ENCODE measurements at regions not wholly inside any gene's neighbourhood (a gene's known extent, or its start where the extent isn't known, plus 50 kb on each side); places are given as distances from the start of the nearest gene placed in this dataset.

GRCh38 chr13:56558698-56559320, 581.9 kb upstream of the PRR20A start:
- Histone ChIP-seq H3K27me3 (ENCODE audit: control insufficient read depth, insufficient read depth, low read length) (no peaks in the 10 kb centered on the region), H3K9me3 (ENCODE audit: control insufficient read depth, insufficient read depth, low read depth, low read length) (no peaks in the 10 kb centered on the region), H2AFZ (ENCODE audit: low read length) (no peak overlapping the region), H3K9ac (ENCODE audit: insufficient read depth, low read length) (no peak overlapping the region), H3K79me2 (ENCODE audit: control insufficient read depth, insufficient read depth, low read length) (no peaks in the 10 kb centered on the region), H3K4me3 (replicated peaks in 1 of 4; ENCODE audit: control extremely low read depth in 1 of 4, insufficient read depth in 1 of 4, low read depth in 3 of 4, low read length in 4 of 4) (no peak overlapping the region), H3K4me2 (ENCODE audit: extremely low read depth, insufficient read depth, low read length) (no peak overlapping the region), H3K36me3 (ENCODE audit: control insufficient read depth, insufficient read depth, low read length) (no peaks in the 10 kb centered on the region), H3K4me1 (ENCODE audit: control insufficient read depth, extremely low read depth, insufficient read depth, low read length) (no peaks in the 10 kb centered on the region), H3K27ac (ENCODE audit: insufficient read depth, low read length) (no peak overlapping the region), H4K20me1 (ENCODE audit: control insufficient read depth, extremely low read depth, insufficient read depth, low read length) (no peaks in the 10 kb centered on the region)
- TF ChIP-seq EZH2 (IDR thresholded peaks at IDR 0.05; ENCODE audit: low read length, missing control alignments) = no peak
- TF ChIP-seq CTCF (conservative IDR thresholded peaks at IDR 0.05 in 1 of 2, IDR thresholded peaks at IDR 0.05 in 1 of 2; ENCODE audit: low read depth in 1 of 2, low read length in 2 of 2) = no peak
- DNase-seq (ENCODE audit: low read depth in 2 of 2) = no peak

GRCh38 chr13:56561327-56561726, 579.4 kb upstream of the PRR20A start:
- no peak overlapping the region for H3K27ac ChIP-seq (ENCODE audit: insufficient read depth, low read length)

GRCh38 chr13:56563663-56564062, 577.1 kb upstream of the PRR20A start:
- no peak for TF ChIP-seq EZH2 (IDR thresholded peaks at IDR 0.05; ENCODE audit: low read length, missing control alignments)
- DNase-seq (ENCODE audit: low read depth in 2 of 2) = no peak
- H3K9ac ChIP-seq (ENCODE audit: insufficient read depth, low read length) = no peak overlapping the region

More at GRCh38 chr13:56561327-56561726, 579.4 kb upstream of the PRR20A start:
- Histone ChIP-seq H3K4me1 (ENCODE audit: control insufficient read depth, extremely low read depth, insufficient read depth, low read length) (no peaks in the 10 kb centered on the region), H2AFZ (ENCODE audit: low read length) (no peak overlapping the region), H3K4me2 (ENCODE audit: extremely low read depth, insufficient read depth, low read length) (no peak overlapping the region), H3K9ac (ENCODE audit: insufficient read depth, low read length) (no peak overlapping the region), H3K4me3 (replicated peaks in 1 of 4; ENCODE audit: control extremely low read depth in 1 of 4, insufficient read depth in 1 of 4, low read depth in 3 of 4, low read length in 4 of 4) (no peak overlapping the region), H3K9me3 (ENCODE audit: control insufficient read depth, insufficient read depth, low read depth, low read length) (no peaks in the 10 kb centered on the region), H4K20me1 (ENCODE audit: control insufficient read depth, extremely low read depth, insufficient read depth, low read length) (no peaks in the 10 kb centered on the region), H3K36me3 (ENCODE audit: control insufficient read depth, insufficient read depth, low read length) (no peaks in the 10 kb centered on the region), H3K27me3 (ENCODE audit: control insufficient read depth, insufficient read depth, low read length) (no peaks in the 10 kb centered on the region), H3K79me2 (ENCODE audit: control insufficient read depth, insufficient read depth, low read length) (no peaks in the 10 kb centered on the region)
- no peak for TF ChIP-seq CTCF (conservative IDR thresholded peaks at IDR 0.05 in 1 of 2, IDR thresholded peaks at IDR 0.05 in 1 of 2; ENCODE audit: low read depth in 1 of 2, low read length in 2 of 2)
- no peak for TF ChIP-seq EZH2 (IDR thresholded peaks at IDR 0.05; ENCODE audit: low read length, missing control alignments)
- no peak for DNase-seq (ENCODE audit: low read depth in 2 of 2)

More at GRCh38 chr13:56563663-56564062, 577.1 kb upstream of the PRR20A start:
- Histone ChIP-seq H2AFZ (ENCODE audit: low read length) (no peak overlapping the region), H3K27me3 (ENCODE audit: control insufficient read depth, insufficient read depth, low read length) (no peaks in the 10 kb centered on the region), H3K79me2 (ENCODE audit: control insufficient read depth, insufficient read depth, low read length) (no peaks in the 10 kb centered on the region), H3K4me1 (ENCODE audit: control insufficient read depth, extremely low read depth, insufficient read depth, low read length) (no peaks in the 10 kb centered on the region), H3K4me3 (replicated peaks in 1 of 4; ENCODE audit: control extremely low read depth in 1 of 4, insufficient read depth in 1 of 4, low read depth in 3 of 4, low read length in 4 of 4) (no peak overlapping the region), H4K20me1 (ENCODE audit: control insufficient read depth, extremely low read depth, insufficient read depth, low read length) (no peaks in the 10 kb centered on the region), H3K9me3 (ENCODE audit: control insufficient read depth, insufficient read depth, low read depth, low read length) (no peaks in the 10 kb centered on the region), H3K27ac (ENCODE audit: insufficient read depth, low read length) (no peak overlapping the region), H3K36me3 (ENCODE audit: control insufficient read depth, insufficient read depth, low read length) (no peaks in the 10 kb centered on the region), H3K4me2 (ENCODE audit: extremely low read depth, insufficient read depth, low read length) (no peak overlapping the region)
